ENCODE measurements at regions not wholly inside any gene's neighbourhood (a gene's known extent, or its start where the extent isn't known, plus 50 kb on each side); places are given as distances from the start of the nearest gene placed in this dataset.

- WGBS (ENCODE audit: low lambda C conversion rate) = 56% methylated on average over 3 of the region's 3 CpGs
- in situ Hi-C loops (cut with HindIII; ENCODE audit: extremely low pct_ligation_motif_present, low pct_unique_long_range_greater_than_20kb) (loop anchor here (5.0 kb wide), 1 partner anchor 332 kb away; no protein-coding TSS in a partner anchor), intact Hi-C loops (cut with micrococcal nuclease; ENCODE audit: unreplicated experiment) (loop anchor here (5.0 kb wide), 1 partner anchor 392 kb away; no protein-coding TSS in a partner anchor)
- Histone ChIP-seq H3K4me2 (ENCODE audit: low read depth, low read length) (no peak overlapping the region), H4K20me1 (ENCODE audit: insufficient read depth, low read length) (no peaks in the 10 kb centered on the region), H3K4me1 (ENCODE audit: insufficient read depth, low read length) (no peaks in the 10 kb centered on the region), H3K36me3 (replicated peaks in 1 of 2; ENCODE audit: control insufficient read depth in 1 of 2, insufficient read depth in 2 of 2, low read length in 2 of 2) (no peaks in the 10 kb centered on the region), H3K79me2 (ENCODE audit: insufficient read depth, low read length) (no peaks in the 10 kb centered on the region), H3K27me3 (ENCODE audit: control insufficient read depth in 1 of 2, insufficient read depth in 2 of 2, low read length in 2 of 2) (no peaks in the 10 kb centered on the region), H3K9me3 (ENCODE audit: low read length) (no peaks in the 10 kb centered on the region), H2AFZ (ENCODE audit: low read length) (no peak overlapping the region), H3K4me3 (replicated peaks in 1 of 3; ENCODE audit: insufficient read depth in 1 of 3, low read depth in 2 of 3, low read length in 3 of 3) (no peak overlapping the region), H3K9ac (ENCODE audit: insufficient read depth, low read depth, low read length) (no peak overlapping the region), H3K27ac (ENCODE audit: extremely low read length, insufficient read depth, low read length) (no peak overlapping the region)
- ChIA-PET CTCF (ENCODE audit: low intra/inter-chr PET ratio, low total read pairs) (interaction anchor here (1.9 to 3.1 kb wide), 2 partner anchors 330 to 394 kb away, joined by 10 to 24 read pairs; no protein-coding TSS in a partner anchor), POLR2A (no interaction called here)
- TF ChIP-seq ZBTB38 (CRISPR knock-in tag; IDR thresholded peaks at IDR 0.05) (no peak), ZNF660 (CRISPR knock-in tag; IDR thresholded peaks at IDR 0.05; ENCODE audit: borderline replicate concordance, low read depth) (no peak), ZNF432 (CRISPR knock-in tag; IDR thresholded peaks at IDR 0.05; ENCODE audit: borderline replicate concordance) (no peak), NCOA2 (CRISPR knock-in tag; IDR thresholded peaks at IDR 0.05) (no peak), GABPB1 (CRISPR knock-in tag; IDR thresholded peaks at IDR 0.05) (no peak), SMYD3 (CRISPR knock-in tag; IDR thresholded peaks at IDR 0.05) (no peak), RAD21 (CRISPR knock-in tag; IDR thresholded peaks at IDR 0.05) (no peak), GZF1 (CRISPR knock-in tag; IDR thresholded peaks at IDR 0.05) (no peak), RELA (CRISPR knock-in tag; IDR thresholded peaks at IDR 0.05) (no peak)
- FAIRE-seq = no peak
- BruUV-seq (replicated peaks) = no TSS peak
- no peak for ATAC-seq
- no peak for DNase-seq (ENCODE audit: low spot score)
Measured at GRCh38 chr1:221204055-221204833, 325.0 kb downstream of the HLX start.

- no peak for FAIRE-seq
- Histone ChIP-seq H3K9ac (ENCODE audit: insufficient read depth, low read depth, low read length) (no peak overlapping the region), H3K4me2 (ENCODE audit: low read depth, low read length) (no peak overlapping the region), H3K4me3 (replicated peaks in 1 of 3; ENCODE audit: insufficient read depth in 1 of 3, low read depth in 2 of 3, low read length in 3 of 3) (no peak overlapping the region), H4K20me1 (ENCODE audit: insufficient read depth, low read length) (no peaks in the 10 kb centered on the region), H3K9me3 (ENCODE audit: low read length) (no peaks in the 10 kb centered on the region), H3K4me1 (ENCODE audit: insufficient read depth, low read length) (no peaks in the 10 kb centered on the region), H3K36me3 (replicated peaks in 1 of 2; ENCODE audit: control insufficient read depth in 1 of 2, insufficient read depth in 2 of 2, low read length in 2 of 2) (no peaks in the 10 kb centered on the region), H2AFZ (ENCODE audit: low read length) (no peak overlapping the region), H3K79me2 (ENCODE audit: insufficient read depth, low read length) (no peaks in the 10 kb centered on the region), H3K27me3 (ENCODE audit: control insufficient read depth in 1 of 2, insufficient read depth in 2 of 2, low read length in 2 of 2) (no peaks in the 10 kb centered on the region), H3K27ac (ENCODE audit: extremely low read length, insufficient read depth, low read length) (no peak overlapping the region)
- POLR2A ChIA-PET = no interaction called here
- intact Hi-C loops (cut with micrococcal nuclease; ENCODE audit: unreplicated experiment) (no loop called here), in situ Hi-C loops (cut with HindIII; ENCODE audit: extremely low pct_ligation_motif_present, low pct_unique_long_range_greater_than_20kb) (no loop called here)
- no peak for DNase-seq (ENCODE audit: low spot score)
- WGBS (ENCODE audit: low lambda C conversion rate) = 18% methylated on average over 1 of the region's 1 CpG
- CTCF ChIA-PET (ENCODE audit: low intra/inter-chr PET ratio, low total read pairs) = no interaction called here
- BruUV-seq (replicated peaks) = no TSS peak
- ATAC-seq = no peak
- TF ChIP-seq PBX2 (CRISPR knock-in tag; IDR thresholded peaks at IDR 0.05) = no peak
- TF ChIP-seq ZBTB37 (CRISPR knock-in tag; IDR thresholded peaks at IDR 0.05) = no peak
- TF ChIP-seq RBAK (CRISPR knock-in tag; IDR thresholded peaks at IDR 0.05) = no peak
- no peak for TF ChIP-seq ZNF30 (CRISPR knock-in tag; IDR thresholded peaks at IDR 0.05)
- TF ChIP-seq YEATS2 (CRISPR knock-in tag; IDR thresholded peaks at IDR 0.05; ENCODE audit: borderline replicate concordance) = no peak
- TF ChIP-seq HMGA1 (CRISPR knock-in tag; conservative IDR thresholded peaks at IDR 0.05) = no peak
- TF ChIP-seq ZNF34 (CRISPR knock-in tag; IDR thresholded peaks at IDR 0.05; ENCODE audit: borderline replicate concordance) = no peak
- no peak for TF ChIP-seq ZBTB14 (CRISPR knock-in tag; IDR thresholded peaks at IDR 0.05)
Measured at GRCh38 chr1:221206076-221206475, 326.8 kb downstream of the HLX start.

Measured in HepG2 (cell line).